ENCODE measurements at regions not wholly inside any gene's neighbourhood (a gene's known extent, or its start where the extent isn't known, plus 50 kb on each side); places are given as distances from the start of the nearest gene placed in this dataset.

GRCh38 chr3:74303711-74304110 is 310.7 kb downstream of the CNTN3 start:
- DNase-seq (ENCODE audit: extremely low spot score): no peak
- Histone ChIP-seq H3K27ac (ENCODE audit: low read depth) (no peak overlapping the region), H3K36me3 (ENCODE audit: insufficient read depth) (no peaks in the 10 kb centered on the region), H3K4me3 (ENCODE audit: low read depth, low read length) (no peak overlapping the region), H3K4me1 (ENCODE audit: insufficient read depth) (peaks cover 2% of the 10 kb centered on the region)
- WGBS: 91% methylated on average over 2 of the region's 2 CpGs

- Histone ChIP-seq H3K27ac (ENCODE audit: low read depth) (no peak overlapping the region), H3K4me3 (ENCODE audit: low read depth, low read length) (no peak overlapping the region), H3K4me1 (ENCODE audit: insufficient read depth) (peaks cover 2% of the 10 kb centered on the region), H3K36me3 (ENCODE audit: insufficient read depth) (no peaks in the 10 kb centered on the region)
- WGBS: 76% methylated on average over 1 of the region's 1 CpG
- no peak for DNase-seq (ENCODE audit: extremely low spot score)
Measured at GRCh38 chr3:74302969-74303368, 311.5 kb downstream of the CNTN3 start.

- Histone ChIP-seq H3K4me1 (ENCODE audit: insufficient read depth) (peaks cover 2% of the 10 kb centered on the region), H3K36me3 (ENCODE audit: insufficient read depth) (peaks cover 2% of the 10 kb centered on the region), H3K4me3 (ENCODE audit: low read depth, low read length) (no peak overlapping the region), H3K27ac (ENCODE audit: low read depth) (no peak overlapping the region)
- 68% methylated on average over 1 of the region's 1 CpG for WGBS
- no peak for DNase-seq (ENCODE audit: extremely low spot score)
Measured at GRCh38 chr3:74302281-74302680, 312.2 kb downstream of the CNTN3 start.

GRCh38 chr3:74301056-74301455 is 313.4 kb downstream of the CNTN3 start:
- H3K4me3 ChIP-seq (ENCODE audit: low read depth, low read length): no peak overlapping the region
- H3K4me1 ChIP-seq (ENCODE audit: insufficient read depth): peaks cover 2% of the 10 kb centered on the region
- peaks cover 4% of the 10 kb centered on the region for H3K36me3 ChIP-seq (ENCODE audit: insufficient read depth)
- no peak overlapping the region for H3K27ac ChIP-seq (ENCODE audit: low read depth)
- DNase-seq (ENCODE audit: extremely low spot score): no peak

GRCh38 chr3:74295479-74295878 is 319.0 kb downstream of the CNTN3 start:
- DNase-seq (ENCODE audit: extremely low spot score): no peak
- Histone ChIP-seq H3K4me3 (ENCODE audit: low read depth, low read length) (no peak overlapping the region), H3K4me1 (ENCODE audit: insufficient read depth) (no peaks in the 10 kb centered on the region), H3K27ac (ENCODE audit: low read depth) (no peak overlapping the region), H3K36me3 (ENCODE audit: insufficient read depth) (peaks cover 4% of the 10 kb centered on the region)
- WGBS: 93% methylated on average over 1 of the region's 1 CpG

GRCh38 chr3:74288761-74289160 is 325.7 kb downstream of the CNTN3 start:
- Histone ChIP-seq H3K36me3 (ENCODE audit: insufficient read depth) (no peaks in the 10 kb centered on the region), H3K4me3 (ENCODE audit: low read depth, low read length) (no peak overlapping the region), H3K4me1 (ENCODE audit: insufficient read depth) (no peaks in the 10 kb centered on the region), H3K27ac (ENCODE audit: low read depth) (no peak overlapping the region)
- 76% methylated on average over 2 of the region's 2 CpGs for WGBS
- DNase-seq (ENCODE audit: extremely low spot score): no peak

- no peaks in the 10 kb centered on the region for H3K36me3 ChIP-seq (ENCODE audit: insufficient read depth)
- no peak overlapping the region for H3K4me3 ChIP-seq (ENCODE audit: low read depth, low read length)
- H3K27ac ChIP-seq (ENCODE audit: low read depth): no peak overlapping the region
- no peak for DNase-seq (ENCODE audit: extremely low spot score)
- no peaks in the 10 kb centered on the region for H3K4me1 ChIP-seq (ENCODE audit: insufficient read depth)
- 83% methylated on average over 1 of the region's 1 CpG for WGBS
Measured at GRCh38 chr3:74287557-74287956, 326.9 kb downstream of the CNTN3 start.

- Histone ChIP-seq H3K4me3 (ENCODE audit: low read depth, low read length) (no peak overlapping the region), H3K36me3 (ENCODE audit: insufficient read depth) (no peaks in the 10 kb centered on the region), H3K4me1 (ENCODE audit: insufficient read depth) (no peaks in the 10 kb centered on the region), H3K27ac (ENCODE audit: low read depth) (no peak overlapping the region)
- no peak for DNase-seq (ENCODE audit: extremely low spot score)
- 97% methylated on average over 1 of the region's 1 CpG for WGBS
Measured at GRCh38 chr3:74282202-74282601, 332.3 kb downstream of the CNTN3 start.

- Histone ChIP-seq H3K4me1 (ENCODE audit: insufficient read depth) (no peaks in the 10 kb centered on the region), H3K36me3 (ENCODE audit: insufficient read depth) (no peaks in the 10 kb centered on the region), H3K4me3 (ENCODE audit: low read depth, low read length) (no peak overlapping the region), H3K27ac (ENCODE audit: low read depth) (no peak overlapping the region)
- no peak for DNase-seq (ENCODE audit: extremely low spot score)
- 25% methylated on average over 1 of the region's 1 CpG for WGBS
Measured at GRCh38 chr3:74281705-74282104, 332.8 kb downstream of the CNTN3 start.

GRCh38 chr3:74273555-74274402 is 340.7 kb downstream of the CNTN3 start:
- Histone ChIP-seq H3K4me3 (ENCODE audit: low read depth, low read length) (no peak overlapping the region), H3K36me3 (ENCODE audit: insufficient read depth) (no peaks in the 10 kb centered on the region), H3K27ac (ENCODE audit: low read depth) (no peak overlapping the region), H3K4me1 (ENCODE audit: insufficient read depth) (no peaks in the 10 kb centered on the region)
- no peak for DNase-seq (ENCODE audit: extremely low spot score)
- WGBS: 78% methylated on average over 12 of the region's 12 CpGs

GRCh38 chr3:74273091-74273490 is 341.4 kb downstream of the CNTN3 start:
- WGBS: 33% methylated on average over 4 of the region's 4 CpGs

GRCh38 chr3:74271541-74271940 is 342.9 kb downstream of the CNTN3 start:
- WGBS: 80% methylated on average over 4 of the region's 4 CpGs
- no peak for DNase-seq (ENCODE audit: extremely low spot score)

More at GRCh38 chr3:74273091-74273490, 341.4 kb downstream of the CNTN3 start:
- Histone ChIP-seq H3K36me3 (ENCODE audit: insufficient read depth) (no peaks in the 10 kb centered on the region), H3K4me1 (ENCODE audit: insufficient read depth) (no peaks in the 10 kb centered on the region), H3K4me3 (ENCODE audit: low read depth, low read length) (no peak overlapping the region), H3K27ac (ENCODE audit: low read depth) (no peak overlapping the region)
- no peak for DNase-seq (ENCODE audit: extremely low spot score)

GRCh38 chr3:74269689-74270088 is 344.8 kb downstream of the CNTN3 start:
- no peak overlapping the region for H3K4me3 ChIP-seq (ENCODE audit: low read depth, low read length)
- no peak for DNase-seq (ENCODE audit: extremely low spot score)
- no peak overlapping the region for H3K27ac ChIP-seq (ENCODE audit: low read depth)
- no peaks in the 10 kb centered on the region for H3K4me1 ChIP-seq (ENCODE audit: insufficient read depth)
- no peaks in the 10 kb centered on the region for H3K36me3 ChIP-seq (ENCODE audit: insufficient read depth)

More at GRCh38 chr3:74271541-74271940, 342.9 kb downstream of the CNTN3 start:
- H3K4me1 ChIP-seq (ENCODE audit: insufficient read depth): no peaks in the 10 kb centered on the region
- H3K36me3 ChIP-seq (ENCODE audit: insufficient read depth): no peaks in the 10 kb centered on the region
- H3K4me3 ChIP-seq (ENCODE audit: low read depth, low read length): no peak overlapping the region
- H3K27ac ChIP-seq (ENCODE audit: low read depth): no peak overlapping the region

- WGBS: 57% methylated on average over 2 of the region's 2 CpGs
- Histone ChIP-seq H3K27ac (ENCODE audit: low read depth) (no peak overlapping the region), H3K4me1 (ENCODE audit: insufficient read depth) (no peaks in the 10 kb centered on the region), H3K36me3 (ENCODE audit: insufficient read depth) (no peaks in the 10 kb centered on the region), H3K4me3 (ENCODE audit: low read depth, low read length) (no peak overlapping the region)
- DNase-seq (ENCODE audit: extremely low spot score): no peak
Measured at GRCh38 chr3:74268753-74269152, 345.7 kb downstream of the CNTN3 start.
